ENCODE measurements at regions not wholly inside any gene's neighbourhood (a gene's known extent, or its start where the extent isn't known, plus 50 kb on each side); places are given as distances from the start of the nearest gene placed in this dataset.

- no peaks in the 10 kb centered on the region for H3F3A ChIP-seq (ENCODE audit: insufficient read depth, low read length, poor library complexity, severe bottlenecking)
- no peaks in the 10 kb centered on the region for H4K20me1 ChIP-seq (ENCODE audit: insufficient read depth)
- TF ChIP-seq POLR2AphosphoS5 (IDR thresholded peaks at IDR 0.05) (no peak), EZH2 (IDR thresholded peaks at IDR 0.05; ENCODE audit: borderline replicate concordance, insufficient read depth, low read length, poor library complexity, severe bottlenecking) (no peak), EP300 (conservative IDR thresholded peaks at IDR 0.05; ENCODE audit: poor library complexity, severe bottlenecking) (no peak), MXI1 (conservative IDR thresholded peaks at IDR 0.05; ENCODE audit: poor library complexity, severe bottlenecking) (no peak), RAD21 (conservative IDR thresholded peaks at IDR 0.05) (no peak)
- H3K27ac ChIP-seq (ENCODE audit: low read length), result no peak overlapping the region
- no peaks in the 10 kb centered on the region for H3K9me3 ChIP-seq (ENCODE audit: low read length)
- H3K9me2 ChIP-seq (ENCODE audit: insufficient read depth, low read length), result no peaks in the 10 kb centered on the region
- H3K9ac ChIP-seq (ENCODE audit: low read length), result no peak overlapping the region
- H3K27me3 ChIP-seq (ENCODE audit: insufficient read depth, low read depth, low read length), result no peaks in the 10 kb centered on the region
- H2AFZ ChIP-seq (ENCODE audit: low read depth, low read length), result no peak overlapping the region
- H3K36me3 ChIP-seq (ENCODE audit: insufficient read depth, low read length), result no peaks in the 10 kb centered on the region
- H3K4me3 ChIP-seq (ENCODE audit: low read length), result no peak overlapping the region
- H3K4me2 ChIP-seq (ENCODE audit: low read length), result no peak overlapping the region
- H3K79me2 ChIP-seq (replicated peaks; ENCODE audit: insufficient read depth, low read length), result no peaks in the 10 kb centered on the region
Observed at GRCh38 chrX:113212052-113212451, 371.4 kb upstream of the AMOT start.

GRCh38 chrX:113202601-113203000 is 362.0 kb upstream of the AMOT start:
- TF ChIP-seq POLR2AphosphoS5 (IDR thresholded peaks at IDR 0.05), result no peak
- TF ChIP-seq EP300 (conservative IDR thresholded peaks at IDR 0.05; ENCODE audit: poor library complexity, severe bottlenecking), result no peak
- no peak for TF ChIP-seq CTCF (IDR thresholded peaks at IDR 0.05; ENCODE audit: poor library complexity, severe bottlenecking)
- TF ChIP-seq EZH2 (IDR thresholded peaks at IDR 0.05; ENCODE audit: borderline replicate concordance, insufficient read depth, low read length, poor library complexity, severe bottlenecking), result no peak
- no peak for TF ChIP-seq TAF1 (IDR thresholded peaks at IDR 0.05; ENCODE audit: low read depth)
- TF ChIP-seq MXI1 (conservative IDR thresholded peaks at IDR 0.05; ENCODE audit: poor library complexity, severe bottlenecking), result no peak
- no peak for TF ChIP-seq RAD21 (conservative IDR thresholded peaks at IDR 0.05)
- no peak for TF ChIP-seq SMC3 (conservative IDR thresholded peaks at IDR 0.05; ENCODE audit: poor library complexity)
- no peak for TF ChIP-seq REST (IDR thresholded peaks at IDR 0.05; ENCODE audit: borderline replicate concordance)
- no peaks in the 10 kb centered on the region for H3K27me3 ChIP-seq (ENCODE audit: insufficient read depth, low read depth, low read length)

More at GRCh38 chrX:113202601-113203000, 362.0 kb upstream of the AMOT start:
- H3K79me2 ChIP-seq (replicated peaks; ENCODE audit: insufficient read depth, low read length), result no peaks in the 10 kb centered on the region
- no peaks in the 10 kb centered on the region for H3K9me3 ChIP-seq (ENCODE audit: low read length)
- no peak overlapping the region for H3K27ac ChIP-seq (ENCODE audit: low read length)
- no peaks in the 10 kb centered on the region for H3F3A ChIP-seq (ENCODE audit: insufficient read depth, low read length, poor library complexity, severe bottlenecking)
- no peaks in the 10 kb centered on the region for H4K20me1 ChIP-seq (ENCODE audit: insufficient read depth)
- H2AFZ ChIP-seq (ENCODE audit: low read depth, low read length), result no peak overlapping the region
- H3K4me3 ChIP-seq (ENCODE audit: low read length), result no peak overlapping the region
- no peak overlapping the region for H3K4me2 ChIP-seq (ENCODE audit: low read length)
- no peak overlapping the region for H3K9ac ChIP-seq (ENCODE audit: low read length)
- no peaks in the 10 kb centered on the region for H3K9me2 ChIP-seq (ENCODE audit: insufficient read depth, low read length)
- H3K36me3 ChIP-seq (ENCODE audit: insufficient read depth, low read length), result no peaks in the 10 kb centered on the region
